ENCODE measurements at regions not wholly inside any gene's neighbourhood (a gene's known extent, or its start where the extent isn't known, plus 50 kb on each side); places are given as distances from the start of the nearest gene placed in this dataset.

DNA sequence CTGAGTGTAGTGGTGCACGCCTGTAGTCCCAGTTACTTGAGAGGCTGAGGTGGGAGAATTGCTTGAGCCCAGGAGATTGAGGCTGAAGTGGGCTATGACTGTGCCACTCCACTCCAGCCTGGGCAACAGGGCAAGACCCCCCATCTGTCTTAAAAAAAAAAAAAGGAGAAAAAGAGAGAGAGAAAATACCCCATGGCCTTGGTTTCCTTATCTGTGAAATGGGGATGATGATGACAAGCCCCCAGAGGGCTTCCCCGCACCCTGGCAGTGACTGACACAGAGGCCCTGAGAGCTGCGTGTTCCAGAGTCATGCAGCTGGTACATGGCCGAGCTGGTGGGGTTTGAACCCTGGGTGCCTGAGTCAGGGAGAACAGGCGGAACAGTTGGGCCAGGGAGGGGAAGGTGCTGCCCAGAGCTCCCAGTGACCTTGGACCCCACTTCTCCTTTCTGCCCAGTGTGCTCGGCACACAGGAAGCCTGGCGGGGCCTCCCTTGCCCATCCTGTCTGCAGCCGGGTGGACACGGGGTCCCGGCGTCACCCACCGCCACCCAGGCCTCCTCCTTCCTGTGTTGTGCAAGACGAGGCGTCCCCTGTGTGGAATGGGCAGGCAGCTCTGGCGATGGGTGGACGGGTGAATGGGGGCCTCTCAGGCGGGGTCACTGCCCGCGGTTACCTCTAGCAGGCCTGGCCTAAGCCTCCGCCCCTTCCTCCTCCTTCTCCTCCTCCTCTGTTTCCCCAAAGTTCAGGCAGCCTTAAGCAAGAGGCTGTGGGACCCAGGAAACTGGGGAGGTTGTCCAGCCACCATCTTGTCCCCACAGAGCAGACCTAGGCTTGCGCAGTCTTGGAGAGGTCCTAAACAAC is 84.2 kb downstream of the CEBPB start:
- Histone ChIP-seq H2AFZ (ENCODE audit: low read depth, low read length) (no peak overlapping the region), H3K27ac (ENCODE audit: extremely low read depth, low read depth, low read length) (no peak overlapping the region), H4K20me1 (replicated peaks; ENCODE audit: control insufficient read depth, insufficient read depth, low read length) (no peaks in the 10 kb centered on the region), H3K4me1 (replicated peaks in 1 of 2; ENCODE audit: control insufficient read depth in 2 of 2, insufficient read depth in 2 of 2, low read length in 2 of 2) (peaks cover 16 to 43% of the 10 kb centered on the region in 2 experiments; a peak in 4 of 5 replicates), H3K9me1 (ENCODE audit: control insufficient read depth, insufficient read depth, low read length) (no peaks in the 10 kb centered on the region), H3K36me3 (ENCODE audit: control insufficient read depth, insufficient read depth, low read length) (no peaks in the 10 kb centered on the region), H3K9me3 (replicated peaks; ENCODE audit: control insufficient read depth, insufficient read depth, low read depth, low read length) (no peaks in the 10 kb centered on the region), H3K27me3 (ENCODE audit: control insufficient read depth in 2 of 2, insufficient read depth in 2 of 2, low read length in 2 of 2) (no peaks in the 10 kb centered on the region), H3K79me2 (ENCODE audit: control insufficient read depth, insufficient read depth, low read length) (no peaks in the 10 kb centered on the region), H3K4me3 (no peak overlapping the region), H3K9ac (ENCODE audit: insufficient read depth in 1 of 2, low read depth in 2 of 2, low read length in 2 of 2) (peak overlapping the region in 1 of 2 experiments; percentile 77; a peak in 2 of 4 replicates), H3K4me2 (ENCODE audit: insufficient read depth, low read length) (no peak overlapping the region)
- no peak for ATAC-seq
- no TSS peak for BruUV-seq (replicated peaks)
- 72% methylated on average over 18 of the region's 21 CpGs for WGBS (ENCODE audit: insufficient coverage, low coverage, missing lambda C conversion rate)
- TF ChIP-seq ARID2 (IDR thresholded peaks at IDR 0.05) (no peak), ZNF445 (CRISPR knock-in tag; IDR thresholded peaks at IDR 0.05; ENCODE audit: low read depth) (no peak), KDM1A (IDR thresholded peaks at IDR 0.05) (0 out of 4 replicates have a peak, but pooled peaks of 1 of the 2 experiments have one; percentile 15), BCOR (IDR thresholded peaks at IDR 0.05) (peak; percentile 77), GATAD2A (IDR thresholded peaks at IDR 0.05) (no peak), HDAC2 (IDR thresholded peaks at IDR 0.05) (peak; percentile 50; the same call in 1 of the 2 replicates), ZBTB17 (CRISPR knock-in tag; IDR thresholded peaks at IDR 0.05) (no peak), GTF2E2 (tag; IDR thresholded peaks at IDR 0.05) (no peak), TEAD1 (CRISPR knock-in tag; IDR thresholded peaks at IDR 0.05) (no peak), BRCA1 (IDR thresholded peaks at IDR 0.05) (no peak), BRCA1 (CRISPR knock-in tag; IDR thresholded peaks at IDR 0.05) (no peak), PCBP2 (IDR thresholded peaks at IDR 0.05; ENCODE audit: low read depth, low read length, poor library complexity, severe bottlenecking) (no peak), ZSCAN32 (CRISPR knock-in tag; IDR thresholded peaks at IDR 0.05) (no peak)
- TF ChIP-seq, protein P1, sequence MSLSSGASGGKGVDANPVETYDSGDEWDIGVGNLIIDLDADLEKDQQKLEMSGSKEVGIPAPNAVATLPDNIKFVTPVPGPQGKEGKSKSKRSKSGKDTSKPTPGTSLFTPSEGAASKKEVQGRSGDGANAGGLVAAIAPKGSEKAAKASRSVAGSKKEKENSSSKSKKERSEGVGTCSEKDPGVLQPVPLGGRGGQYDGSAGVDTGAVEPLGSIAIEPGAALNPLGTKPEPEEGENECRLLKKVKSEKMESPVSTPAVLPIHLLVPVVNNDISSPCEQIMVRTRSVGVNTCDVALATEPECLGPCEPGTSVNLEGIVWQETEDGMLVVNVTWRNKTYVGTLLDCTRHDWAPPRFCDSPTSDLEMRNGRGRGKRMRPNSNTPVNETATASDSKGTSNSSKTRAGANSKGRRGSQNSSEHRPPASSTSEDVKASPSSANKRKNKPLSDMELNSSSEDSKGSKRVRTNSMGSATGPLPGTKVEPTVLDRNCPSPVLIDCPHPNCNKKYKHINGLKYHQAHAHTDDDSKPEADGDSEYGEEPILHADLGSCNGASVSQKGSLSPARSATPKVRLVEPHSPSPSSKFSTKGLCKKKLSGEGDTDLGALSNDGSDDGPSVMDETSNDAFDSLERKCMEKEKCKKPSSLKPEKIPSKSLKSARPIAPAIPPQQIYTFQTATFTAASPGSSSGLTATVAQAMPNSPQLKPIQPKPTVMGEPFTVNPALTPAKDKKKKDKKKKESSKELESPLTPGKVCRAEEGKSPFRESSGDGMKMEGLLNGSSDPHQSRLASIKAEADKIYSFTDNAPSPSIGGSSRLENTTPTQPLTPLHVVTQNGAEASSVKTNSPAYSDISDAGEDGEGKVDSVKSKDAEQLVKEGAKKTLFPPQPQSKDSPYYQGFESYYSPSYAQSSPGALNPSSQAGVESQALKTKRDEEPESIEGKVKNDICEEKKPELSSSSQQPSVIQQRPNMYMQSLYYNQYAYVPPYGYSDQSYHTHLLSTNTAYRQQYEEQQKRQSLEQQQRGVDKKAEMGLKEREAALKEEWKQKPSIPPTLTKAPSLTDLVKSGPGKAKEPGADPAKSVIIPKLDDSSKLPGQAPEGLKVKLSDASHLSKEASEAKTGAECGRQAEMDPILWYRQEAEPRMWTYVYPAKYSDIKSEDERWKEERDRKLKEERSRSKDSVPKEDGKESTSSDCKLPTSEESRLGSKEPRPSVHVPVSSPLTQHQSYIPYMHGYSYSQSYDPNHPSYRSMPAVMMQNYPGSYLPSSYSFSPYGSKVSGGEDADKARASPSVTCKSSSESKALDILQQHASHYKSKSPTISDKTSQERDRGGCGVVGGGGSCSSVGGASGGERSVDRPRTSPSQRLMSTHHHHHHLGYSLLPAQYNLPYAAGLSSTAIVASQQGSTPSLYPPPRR (CRISPR knock-in tag; IDR thresholded peaks at IDR 0.05; ENCODE audit: borderline replicate concordance): no peak
- TF ChIP-seq, protein P2, sequence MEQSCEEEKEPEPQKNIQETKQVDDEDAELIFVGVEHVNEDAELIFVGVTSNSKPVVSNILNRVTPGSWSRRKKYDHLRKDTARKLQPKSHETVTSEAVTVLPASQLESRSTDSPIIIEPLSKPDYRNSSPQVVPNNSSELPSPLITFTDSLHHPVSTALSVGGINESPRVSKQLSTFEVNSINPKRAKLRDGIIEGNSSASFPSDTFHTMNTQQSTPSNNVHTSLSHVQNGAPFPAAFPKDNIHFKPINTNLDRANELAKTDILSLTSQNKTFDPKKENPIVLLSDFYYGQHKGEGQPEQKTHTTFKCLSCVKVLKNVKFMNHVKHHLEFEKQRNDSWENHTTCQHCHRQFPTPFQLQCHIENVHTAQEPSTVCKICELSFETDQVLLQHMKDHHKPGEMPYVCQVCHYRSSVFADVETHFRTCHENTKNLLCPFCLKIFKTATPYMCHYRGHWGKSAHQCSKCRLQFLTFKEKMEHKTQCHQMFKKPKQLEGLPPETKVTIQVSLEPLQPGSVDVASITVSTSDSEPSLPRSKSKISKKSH (CRISPR knock-in tag; IDR thresholded peaks at IDR 0.05): no peak
- in situ Hi-C loops (cut with MboI): no loop called here
- ChIA-PET POLR2A (interaction anchor here (0.6 to 0.7 kb wide), 2 partner anchors 81 to 640 kb away, joined by 3 read pairs; no protein-coding TSS in a partner anchor), CTCF (ENCODE audit: low intra/inter-chr PET ratio) (no interaction called here)
- DNase-seq (ENCODE audit: extremely low read depth in 1 of 4, low spot score in 3 of 4): no peak
- FAIRE-seq: no peak
- intact Hi-C loops (cut with micrococcal nuclease): loop anchor here (5.0 kb wide), 1 partner anchor 188 kb away; no protein-coding TSS in a partner anchor

Data from K562 (cell line).